DOHH2 (cell line): ENCODE measurements at regions not wholly inside any gene's neighbourhood (a gene's known extent, or its start where the extent isn't known, plus 50 kb on each side); places are given as distances from the start of the nearest gene placed in this dataset.

Source experiments
- CTCF ChIP-seq: fragments of 200-600 bp; sonication (generic); IDR thresholded peaks from one replicate; pipeline ENCODE4 v1.5.1; 2014; ENCODE audit warnings: antibody characterized with exemption, mild to moderate bottlenecking, low read depth, low read length; ENCODE audit not compliant: poor library complexity, severe bottlenecking
- EZH2phosphoT487 ChIP-seq: fragments of 200-600 bp; sonication (generic); IDR thresholded peaks from 2 replicates; pipeline ENCODE4 v1.6.1; 2017; ENCODE audit warnings: borderline replicate concordance, mild to moderate bottlenecking, antibody characterized with exemption, low read length, moderate library complexity, mixed read lengths

GRCh38 chr2:146370826-146371225, 1474.0 kb upstream of the ACVR2A start:
- no peak for TF ChIP-seq CTCF
- no peak for TF ChIP-seq EZH2phosphoT487
